ENCODE measurements at regions not wholly inside any gene's neighbourhood (a gene's known extent, or its start where the extent isn't known, plus 50 kb on each side); places are given as distances from the start of the nearest gene placed in this dataset.

GRCh38 chr3:68458581-68458980 lies 473.8 kb downstream of the TAFA4 start:
- DNase-seq: no peak

- DNase-seq: no peak
These were observed 483.6 kb downstream of the TAFA4 start for GRCh38 chr3:68448510-68449383.

GRCh38 chr3:68447885-68448284 lies 484.5 kb downstream of the TAFA4 start:
- no peak for DNase-seq

GRCh38 chr3:68441054-68441453 lies 491.3 kb downstream of the TAFA4 start:
- no peak for DNase-seq

GRCh38 chr3:68436619-68437401 lies 495.5 kb downstream of the TAFA4 start:
- DNase-seq: no peak

GRCh38 chr3:68428495-68428894 lies 503.9 kb downstream of the TAFA4 start:
- DNase-seq: no peak

- DNase-seq: no peak
These were observed 507.4 kb downstream of the TAFA4 start for GRCh38 chr3:68424796-68425460.

GRCh38 chr3:68408626-68409025 lies 523.7 kb downstream of the TAFA4 start:
- DNase-seq: no peak

- DNase-seq: no peak
These were observed 528.6 kb downstream of the TAFA4 start for GRCh38 chr3:68403741-68404140.

- no peak for DNase-seq
These were observed 530.0 kb downstream of the TAFA4 start for GRCh38 chr3:68402235-68402918.

GRCh38 chr3:68378631-68379030 lies 553.7 kb downstream of the TAFA4 start:
- no peak for DNase-seq

GRCh38 chr3:68373727-68374126 lies 558.6 kb downstream of the TAFA4 start:
- no peak for DNase-seq

- DNase-seq: no peak
These were observed 568.6 kb downstream of the TAFA4 start for GRCh38 chr3:68363796-68364195.

- DNase-seq: no peak
These were observed 571.9 kb downstream of the TAFA4 start for GRCh38 chr3:68360492-68360891.

- DNase-seq: no peak
These were observed 586.6 kb downstream of the TAFA4 start for GRCh38 chr3:68345781-68346180.

GRCh38 chr3:68342426-68342825 lies 589.9 kb downstream of the TAFA4 start:
- no peak for DNase-seq

GRCh38 chr3:68336042-68336441 lies 596.3 kb downstream of the TAFA4 start:
- DNase-seq: no peak

GRCh38 chr3:68334367-68334986 lies 597.9 kb downstream of the TAFA4 start:
- DNase-seq: no peak

GRCh38 chr3:68328049-68328448 lies 604.3 kb downstream of the TAFA4 start:
- DNase-seq: no peak

- no peak for DNase-seq
These were observed 616.4 kb downstream of the TAFA4 start for GRCh38 chr3:68315964-68316363.

- no peak for DNase-seq
These were observed 616.8 kb downstream of the TAFA4 start for GRCh38 chr3:68315546-68315945.

GRCh38 chr3:68306571-68306970 lies 625.8 kb downstream of the TAFA4 start:
- peak in 2 of 4 experiments; percentile 8 to 23 for DNase-seq

Measured in suppressor macrophage (primary cell).